A549 (cell line): ENCODE measurements at regions not wholly inside any gene's neighbourhood (a gene's known extent, or its start where the extent isn't known, plus 50 kb on each side); places are given as distances from the start of the nearest gene placed in this dataset.

ENCODE experiments used
- ATAC-seq, 2 experiments: fragments of 200-7000 bp in 1 of 2; fragments of >200 bp in 1 of 2; cut with Nextera tagmentation in 1 of 2; cut with Tn5 transposase in 1 of 2; 3 replicates each; pipeline versions ENCODE4 v1.8.0 to v1.9.1; 2018 to 2020; ENCODE audit warnings: mild to moderate bottlenecking in 1 of 2, moderate library complexity in 1 of 2
- CTCF ChIA-PET: fragments of 300-600 bp; sonication (Branson Sonifier 250); formaldehyde crosslinking; extraction: SDS; loops from one replicate; lab custom pipeline; 2021; ENCODE audit warnings: antibody characterized with exemption, inconsistent platforms; lab: Yijun Ruan, JAX
- POLR2A ChIA-PET: fragments of 350-600 bp; formaldehyde crosslinking; extraction: SDS; loops from one replicate; lab custom pipeline; 2021; ENCODE audit warnings: antibody characterized with exemption, inconsistent platforms; lab: Yijun Ruan, JAX
- DNase-seq, 2 experiments: peaks; one replicate each; pipeline versions ENCODE4 v3.0.0 to v3.0.0-alpha.2; 2011 to 2016; ENCODE audit warnings: low read depth in 1 of 2, low spot score in 1 of 2
- FAIRE-seq: peaks from 2 replicates; lab custom pipeline; 2011; peaks lifted over from hg19 to GRCh38; lab: Jason Lieb, UNC
- H3K27ac ChIP-seq, 2 experiments: fragments of >200 bp; sonication (Bioruptor Twin); formaldehyde crosslinking; 3 replicates each; pipeline ENCODE4 v1.5.1; 2016 to 2017
- H3K4me1 ChIP-seq: fragments of >200 bp; sonication (Bioruptor Twin); formaldehyde crosslinking; 3 replicates; pipeline ENCODE4 v1.6.1; 2016
- H3K4me2 ChIP-seq: fragments of >200 bp; sonication (Bioruptor Twin); formaldehyde crosslinking; 3 replicates; pipeline ENCODE4 v1.6.1; 2016
- H3K4me3 ChIP-seq: fragments of >200 bp; sonication (Bioruptor Twin); formaldehyde crosslinking; 3 replicates; pipeline ENCODE4 v1.5.1; 2016
- H3K9me3 ChIP-seq: fragments of >200 bp; sonication (Bioruptor Twin); formaldehyde crosslinking; 3 replicates; pipeline ENCODE4 v1.6.1; 2016
- CBX2 ChIP-seq: fragments of 200-600 bp; sonication (generic); IDR thresholded peaks from 2 replicates; pipeline ENCODE4 v1.6.1; 2016; ENCODE audit warnings: low read depth, mild to moderate bottlenecking, borderline replicate concordance
- CBX8 ChIP-seq: fragments of 200-600 bp; sonication (generic); IDR thresholded peaks from 2 replicates; pipeline ENCODE4 v1.6.1; 2016
- CEBPB ChIP-seq, 2 experiments: fragments of >200 bp in 1 of 2; sonication (Bioruptor Twin) in 1 of 2; formaldehyde crosslinking in 1 of 2; IDR thresholded peaks; 2 replicates each; pipeline ENCODE4 v1.6.1; 2012 to 2016
- CHD2 ChIP-seq: fragments of 150-350 bp; IDR thresholded peaks from 2 replicates; pipeline ENCODE4 v1.6.1; 2014; ENCODE audit warnings: low read length; ENCODE audit not compliant: partially characterized antibody
- CHD4 ChIP-seq: fragments of 200-600 bp; sonication (generic); IDR thresholded peaks from 2 replicates; pipeline ENCODE4 v1.6.1; 2016; ENCODE audit warnings: antibody characterized with exemption, mild to moderate bottlenecking, borderline replicate concordance
- GATA3 ChIP-seq: IDR thresholded peaks from 2 replicates; pipeline ENCODE4 v1.6.1; 2012; ENCODE audit warnings: borderline replicate concordance
- HDAC2 ChIP-seq: fragments of 200-600 bp; sonication (generic); IDR thresholded peaks from 2 replicates; pipeline ENCODE4 v1.6.1; 2016
- HES2 ChIP-seq: fragments of >200 bp; sonication (Bioruptor Twin); formaldehyde crosslinking; IDR thresholded peaks from 2 replicates; pipeline ENCODE4 v1.6.1; 2016
- HEYL ChIP-seq: fragments of 250-450 bp; sonication (Bioruptor Pico); IDR thresholded peaks from 2 replicates; pipeline ENCODE4 v1.8.0; 2021; ENCODE audit warnings: mild to moderate bottlenecking, moderate library complexity
- HOXA7 ChIP-seq: fragments of 250-450 bp; sonication (Bioruptor Pico); IDR thresholded peaks from 2 replicates; pipeline ENCODE4 v1.5.0; 2020; ENCODE audit warnings: mild to moderate bottlenecking, moderate library complexity
- HOXB13 ChIP-seq: fragments of 250-450 bp; sonication (Bioruptor Pico); IDR thresholded peaks from 2 replicates; pipeline ENCODE4 v1.5.0; 2020; ENCODE audit warnings: low read depth, mild to moderate bottlenecking, moderate library complexity
- KDM1A ChIP-seq: fragments of 200-600 bp; sonication (generic); IDR thresholded peaks from 2 replicates; pipeline ENCODE4 v1.6.1; 2016; ENCODE audit warnings: low read depth, mild to moderate bottlenecking
- KDM5A ChIP-seq: fragments of 200-600 bp; sonication (generic); IDR thresholded peaks from 2 replicates; pipeline ENCODE4 v1.6.1; 2016; ENCODE audit warnings: antibody characterized with exemption, mild to moderate bottlenecking
- MAFK ChIP-seq: fragments of 450-650 bp; IDR thresholded peaks from 2 replicates; pipeline ENCODE4 v1.6.1; 2014; ENCODE audit not compliant: partially characterized antibody
- MAZ ChIP-seq: fragments of 150-350 bp; IDR thresholded peaks from 2 replicates; pipeline ENCODE4 v1.6.1; 2014; ENCODE audit warnings: antibody characterized with exemption, low read depth, low read length, borderline replicate concordance
- NFE2L2 ChIP-seq: fragments of 150-350 bp; conservative IDR thresholded peaks from 2 replicates; pipeline ENCODE4 v1.6.1; 2014; ENCODE audit warnings: low read length
- RAD21 ChIP-seq, 2 experiments: fragments of >200 bp in 1 of 2; sonication (Bioruptor Twin) in 1 of 2; formaldehyde crosslinking in 1 of 2; IDR thresholded peaks in 1 of 2; conservative IDR thresholded peaks in 1 of 2; 2 replicates in 1 of 2; 3 replicates in 1 of 2; pipeline ENCODE4 v1.6.1; 2012 to 2018; ENCODE audit warnings: inconsistent platforms in 1 of 2
- RCOR1 ChIP-seq: fragments of 150-350 bp; IDR thresholded peaks from 2 replicates; pipeline ENCODE4 v1.6.1; 2014; ENCODE audit warnings: antibody characterized with exemption, low read length, low read depth
- RFX5 ChIP-seq: fragments of 450-650 bp; IDR thresholded peaks from 2 replicates; pipeline ENCODE4 v1.7.1; 2014; ENCODE audit warnings: antibody characterized with exemption, mild to moderate bottlenecking, moderate library complexity
- SMC3 ChIP-seq: fragments of >200 bp; sonication (Bioruptor Twin); formaldehyde crosslinking; IDR thresholded peaks from 3 replicates; pipeline ENCODE4 v1.6.1; 2018; ENCODE audit warnings: inconsistent platforms
- SREBF2 ChIP-seq: fragments of 450-650 bp; IDR thresholded peaks from 2 replicates; pipeline ENCODE4 v1.6.1; 2014; ENCODE audit warnings: mild to moderate bottlenecking, moderate library complexity
- TFCP2L1 ChIP-seq: fragments of 250-450 bp; sonication (Bioruptor Pico); IDR thresholded peaks from 2 replicates; pipeline ENCODE4 v1.5.0; 2021; ENCODE audit warnings: mild to moderate bottlenecking
- ZFP36 ChIP-seq: fragments of 450-650 bp; IDR thresholded peaks from 2 replicates; pipeline ENCODE4 v1.6.1; 2014; ENCODE audit warnings: borderline replicate concordance; ENCODE audit not compliant: partially characterized antibody
- ZNF302 ChIP-seq: fragments of 250-450 bp; sonication (Bioruptor Pico); IDR thresholded peaks from 2 replicates; pipeline ENCODE4 v1.9.0; 2021; ENCODE audit warnings: inconsistent platforms, mild to moderate bottlenecking, moderate library complexity
- WGBS: methylation state at CpG from one replicate; pipeline ENCODE4 v1.1.6; 2017; ENCODE audit errors: missing lambda C conversion rate; 5-methylcytosine and 5-hydroxymethylcytosine counted together
- TF ChIP-seq, protein P1 (sequence below): fragments of >200 bp; sonication (Bioruptor Twin); formaldehyde crosslinking; IDR thresholded peaks from 3 replicates; pipeline ENCODE4 v1.5.1; 2016
- TF ChIP-seq, protein P2 (sequence below): IDR thresholded peaks from 2 replicates; pipeline ENCODE4 v1.6.1; 2012; ENCODE audit warnings: low read depth, borderline replicate concordance
- TF ChIP-seq, protein P3 (sequence below): IDR thresholded peaks from 2 replicates; pipeline ENCODE4 v1.6.1; 2012
- TF ChIP-seq, protein P4 (sequence below): fragments of 250-450 bp; sonication (Bioruptor Pico); IDR thresholded peaks from 2 replicates; pipeline ENCODE4 v1.5.0; 2020; ENCODE audit warnings: low read depth, mild to moderate bottlenecking, moderate library complexity

DNA sequence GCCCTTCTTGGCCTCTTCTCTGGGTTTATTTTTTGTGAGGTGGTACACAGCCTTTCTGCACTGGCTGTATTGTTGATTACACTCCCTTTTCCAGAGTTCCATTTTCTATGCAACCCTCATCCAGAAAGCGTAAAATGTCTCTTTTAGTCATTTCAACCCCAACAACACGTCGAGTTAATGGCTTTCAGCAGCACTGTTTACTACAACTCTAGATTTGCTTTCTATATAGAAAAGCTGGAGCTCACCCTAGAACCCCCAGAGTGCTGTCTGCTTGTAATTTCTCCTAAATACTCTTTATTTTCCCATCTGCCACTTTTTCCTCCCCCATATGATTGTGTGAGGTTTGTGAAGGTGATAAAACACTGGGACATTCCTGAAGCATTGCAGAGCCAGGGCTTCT is 148.9 kb upstream of the TMTC4 start (continued):
- no peak for TF ChIP-seq KDM5A
- TF ChIP-seq HES2 = no peak
- TF ChIP-seq, protein P1, sequence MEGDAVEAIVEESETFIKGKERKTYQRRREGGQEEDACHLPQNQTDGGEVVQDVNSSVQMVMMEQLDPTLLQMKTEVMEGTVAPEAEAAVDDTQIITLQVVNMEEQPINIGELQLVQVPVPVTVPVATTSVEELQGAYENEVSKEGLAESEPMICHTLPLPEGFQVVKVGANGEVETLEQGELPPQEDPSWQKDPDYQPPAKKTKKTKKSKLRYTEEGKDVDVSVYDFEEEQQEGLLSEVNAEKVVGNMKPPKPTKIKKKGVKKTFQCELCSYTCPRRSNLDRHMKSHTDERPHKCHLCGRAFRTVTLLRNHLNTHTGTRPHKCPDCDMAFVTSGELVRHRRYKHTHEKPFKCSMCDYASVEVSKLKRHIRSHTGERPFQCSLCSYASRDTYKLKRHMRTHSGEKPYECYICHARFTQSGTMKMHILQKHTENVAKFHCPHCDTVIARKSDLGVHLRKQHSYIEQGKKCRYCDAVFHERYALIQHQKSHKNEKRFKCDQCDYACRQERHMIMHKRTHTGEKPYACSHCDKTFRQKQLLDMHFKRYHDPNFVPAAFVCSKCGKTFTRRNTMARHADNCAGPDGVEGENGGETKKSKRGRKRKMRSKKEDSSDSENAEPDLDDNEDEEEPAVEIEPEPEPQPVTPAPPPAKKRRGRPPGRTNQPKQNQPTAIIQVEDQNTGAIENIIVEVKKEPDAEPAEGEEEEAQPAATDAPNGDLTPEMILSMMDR = no peak
- TF ChIP-seq CBX2 = no peak

DNA sequence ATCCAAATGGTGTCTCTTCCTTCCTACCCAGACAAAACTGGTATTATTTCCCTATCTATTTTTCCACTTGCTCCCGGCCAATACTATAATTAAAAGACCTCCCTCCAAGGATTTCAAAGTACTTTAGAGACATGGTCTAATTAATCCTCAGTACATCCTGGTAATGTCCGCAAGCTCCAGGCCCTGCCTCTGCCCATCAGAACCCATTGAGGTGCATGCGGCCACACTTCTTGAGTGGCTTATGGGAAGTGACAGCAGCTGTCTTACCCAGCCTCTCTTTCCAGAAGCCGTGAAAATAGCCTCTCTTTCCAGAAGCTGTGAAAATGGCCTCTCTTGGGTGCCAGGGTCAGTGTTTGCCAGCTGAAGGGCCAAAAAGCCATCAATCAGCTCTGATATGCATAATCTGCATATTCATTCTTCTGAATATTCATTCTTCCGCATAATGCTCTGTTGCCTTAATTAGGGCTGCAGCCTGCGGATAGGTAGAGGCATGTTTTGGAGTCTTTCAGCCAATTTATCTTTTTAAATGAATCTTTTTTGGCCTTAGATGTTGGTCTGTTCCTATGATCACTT is 148.4 kb upstream of the TMTC4 start:
- no peaks in the 10 kb centered on the region for H3K9me3 ChIP-seq
- H3K4me3 ChIP-seq = no peak overlapping the region
- H3K4me1 ChIP-seq = no peaks in the 10 kb centered on the region
- H3K4me2 ChIP-seq = no peak overlapping the region
- no peak for FAIRE-seq
- CTCF ChIA-PET = no interaction called here
- no peak for DNase-seq
- TF ChIP-seq HDAC2 (no peak), ZFP36 (no peak), MAFK (no peak), CEBPB (IDR thresholded peaks at IDR 0.05) (no peak), HOXB13 (CRISPR knock-in tag) (no peak), RCOR1 (no peak), RFX5 (no peak), MAZ (no peak), TFCP2L1 (no peak), CHD4 (no peak), SREBF2 (no peak), ZNF302 (CRISPR knock-in tag) (no peak), CBX8 (no peak), RAD21 (conservative IDR thresholded peaks at IDR 0.05 in 1 of 2, IDR thresholded peaks at IDR 0.05 in 1 of 2) (no peak)
- TF ChIP-seq, protein P2, sequence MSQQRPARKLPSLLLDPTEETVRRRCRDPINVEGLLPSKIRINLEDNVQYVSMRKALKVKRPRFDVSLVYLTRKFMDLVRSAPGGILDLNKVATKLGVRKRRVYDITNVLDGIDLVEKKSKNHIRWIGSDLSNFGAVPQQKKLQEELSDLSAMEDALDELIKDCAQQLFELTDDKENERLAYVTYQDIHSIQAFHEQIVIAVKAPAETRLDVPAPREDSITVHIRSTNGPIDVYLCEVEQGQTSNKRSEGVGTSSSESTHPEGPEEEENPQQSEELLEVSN = no peak
- TF ChIP-seq, protein P3, sequence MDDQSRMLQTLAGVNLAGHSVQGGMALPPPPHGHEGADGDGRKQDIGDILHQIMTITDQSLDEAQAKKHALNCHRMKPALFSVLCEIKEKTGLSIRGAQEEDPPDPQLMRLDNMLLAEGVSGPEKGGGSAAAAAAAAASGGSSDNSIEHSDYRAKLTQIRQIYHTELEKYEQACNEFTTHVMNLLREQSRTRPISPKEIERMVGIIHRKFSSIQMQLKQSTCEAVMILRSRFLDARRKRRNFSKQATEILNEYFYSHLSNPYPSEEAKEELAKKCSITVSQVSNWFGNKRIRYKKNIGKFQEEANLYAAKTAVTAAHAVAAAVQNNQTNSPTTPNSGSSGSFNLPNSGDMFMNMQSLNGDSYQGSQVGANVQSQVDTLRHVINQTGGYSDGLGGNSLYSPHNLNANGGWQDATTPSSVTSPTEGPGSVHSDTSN = no peak
- POLR2A ChIA-PET = no interaction called here
- no peak overlapping the region for H3K27ac ChIP-seq
- WGBS = 56% methylated on average over 6 of the region's 6 CpGs
- ATAC-seq = no peak

GRCh38 chr13:100818711-100819110 is 144.1 kb upstream of the TMTC4 start:
- DNase-seq = no peak
- Histone ChIP-seq H3K4me1 (no peaks in the 10 kb centered on the region), H3K4me2 (no peak overlapping the region), H3K27ac (no peak overlapping the region), H3K4me3 (no peak overlapping the region), H3K9me3 (no peaks in the 10 kb centered on the region)
- CTCF ChIA-PET = no interaction called here
- ATAC-seq = no peak
- TF ChIP-seq GATA3 (no peak), KDM1A (no peak), HOXA7 (CRISPR knock-in tag) (no peak), CHD2 (no peak), CHD4 (no peak), NFE2L2 (no peak), HEYL (CRISPR knock-in tag) (no peak), SMC3 (no peak)
- TF ChIP-seq, protein P2 = no peak
- TF ChIP-seq, protein P3 = no peak
- TF ChIP-seq, protein P4, sequence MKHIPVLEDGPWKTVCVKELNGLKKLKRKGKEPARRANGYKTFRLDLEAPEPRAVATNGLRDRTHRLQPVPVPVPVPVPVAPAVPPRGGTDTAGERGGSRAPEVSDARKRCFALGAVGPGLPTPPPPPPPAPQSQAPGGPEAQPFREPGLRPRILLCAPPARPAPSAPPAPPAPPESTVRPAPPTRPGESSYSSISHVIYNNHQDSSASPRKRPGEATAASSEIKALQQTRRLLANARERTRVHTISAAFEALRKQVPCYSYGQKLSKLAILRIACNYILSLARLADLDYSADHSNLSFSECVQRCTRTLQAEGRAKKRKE (CRISPR knock-in tag) = no peak
- FAIRE-seq = no peak
- POLR2A ChIA-PET = no interaction called here
- 30% methylated on average over 3 of the region's 3 CpGs for WGBS
